Suppressor macrophage treated with lipopolysaccharide for 1 hour (primary cell): ENCODE measurements at regions not wholly inside any gene's neighbourhood (a gene's known extent, or its start where the extent isn't known, plus 50 kb on each side); places are given as distances from the start of the nearest gene placed in this dataset.
"Not testable (repeated sequence)": the region's sequence is repeated elsewhere in the genome, so short reads cannot be mapped to it uniquely, and the experiment has no call there.

Experiments used
- DNase-seq, 3 donors: peaks; one replicate each; pipeline ENCODE4 v3.0.0-alpha.2; 2020 to 2022

DNA sequence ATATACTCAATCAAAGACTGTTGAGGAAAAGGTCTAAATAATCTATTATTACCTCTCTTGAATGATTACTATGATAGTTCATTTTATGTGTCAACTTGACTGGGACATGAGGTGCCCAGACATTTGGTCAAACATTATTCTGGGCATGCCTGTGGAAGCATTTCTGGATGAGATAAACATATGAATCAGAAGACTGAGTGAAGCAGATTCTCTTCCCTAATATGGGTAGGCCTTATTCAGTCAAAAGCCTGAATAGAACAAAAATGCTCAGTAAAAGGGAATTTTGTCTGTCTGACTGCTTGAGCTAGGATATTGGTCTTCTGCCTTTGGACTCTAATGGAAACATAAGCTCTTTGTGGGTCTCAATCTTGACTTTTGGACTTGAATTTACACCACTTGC is 73.3 kb upstream of the SOX13 start:
- DNase-seq: no peak

DNA sequence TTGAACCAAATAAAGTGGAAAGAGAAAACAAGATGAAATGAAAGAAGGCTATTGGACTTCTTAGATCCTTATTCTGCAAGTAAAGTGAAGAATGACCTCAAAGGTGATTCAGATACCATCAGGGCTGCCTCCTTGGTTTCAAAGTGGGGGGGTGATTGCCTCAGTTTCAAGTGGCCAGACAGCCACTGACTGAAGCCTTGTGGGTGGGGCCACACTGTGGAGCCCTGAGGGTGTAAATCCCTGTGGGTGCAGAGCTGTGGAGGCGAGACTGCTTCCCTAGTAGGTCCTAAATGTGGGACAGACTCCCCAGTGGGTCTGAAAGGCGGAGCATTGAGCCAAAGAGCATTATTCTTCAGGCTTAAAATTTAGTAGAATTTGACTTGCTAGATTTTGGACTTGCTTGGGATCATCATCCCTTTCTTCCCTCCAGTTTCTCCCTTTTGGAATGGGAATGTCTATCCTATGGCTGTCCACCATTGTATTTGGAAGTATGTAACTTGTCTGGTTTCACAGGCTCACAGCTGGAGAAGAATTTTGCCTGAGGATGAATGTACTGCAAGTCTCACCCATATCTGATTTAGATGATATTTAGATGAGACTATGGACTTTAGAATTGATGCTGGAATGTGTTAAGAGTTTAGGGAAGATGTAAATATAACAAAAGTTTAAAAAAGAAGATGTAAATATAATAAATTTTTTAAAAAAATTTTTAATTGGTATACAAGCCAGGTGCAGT is 71.6 kb upstream of the SOX13 start:
- DNase-seq: peak; percentile 19 to 41 (median 19)

DNA sequence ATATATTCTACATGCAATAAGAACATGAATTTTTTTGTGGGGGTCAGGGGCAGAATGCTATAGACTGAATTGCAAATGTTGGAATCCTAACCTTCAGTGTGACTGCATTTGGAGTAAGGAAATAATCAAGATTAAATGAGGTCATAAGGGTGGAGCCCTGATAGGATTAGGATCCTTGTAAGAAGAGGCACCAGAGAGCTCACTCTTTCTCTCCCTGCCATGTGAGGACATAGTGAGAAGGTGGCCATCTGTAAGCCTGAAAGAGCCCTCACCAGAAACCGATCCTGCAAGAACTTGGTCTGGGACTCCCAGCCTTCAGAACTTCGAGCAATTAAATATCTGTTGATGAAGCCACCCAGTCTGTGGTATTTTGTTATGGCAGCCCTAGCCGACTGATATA is 70.3 kb upstream of the SOX13 start:
- DNase-seq: no peak

DNA sequence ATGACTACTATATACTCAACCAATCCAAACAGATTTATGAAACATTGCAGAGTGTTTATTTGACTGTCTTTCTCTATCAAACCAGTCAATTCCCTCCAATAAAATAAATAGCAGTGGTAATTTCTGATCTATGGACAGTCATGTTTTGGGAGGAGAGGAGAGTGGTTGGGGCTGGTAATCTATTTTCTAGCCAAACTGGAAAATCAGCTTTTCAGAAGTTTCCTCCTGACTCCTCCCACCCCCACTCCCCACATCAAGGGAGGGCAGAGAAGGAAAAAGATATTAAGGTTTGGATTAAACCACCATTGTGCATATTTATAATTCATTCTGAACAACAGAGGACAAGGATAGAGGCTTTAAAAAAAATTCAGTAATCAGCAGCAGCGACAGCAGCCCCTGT is 69.4 kb upstream of the SOX13 start:
- DNase-seq: no peak

DNA sequence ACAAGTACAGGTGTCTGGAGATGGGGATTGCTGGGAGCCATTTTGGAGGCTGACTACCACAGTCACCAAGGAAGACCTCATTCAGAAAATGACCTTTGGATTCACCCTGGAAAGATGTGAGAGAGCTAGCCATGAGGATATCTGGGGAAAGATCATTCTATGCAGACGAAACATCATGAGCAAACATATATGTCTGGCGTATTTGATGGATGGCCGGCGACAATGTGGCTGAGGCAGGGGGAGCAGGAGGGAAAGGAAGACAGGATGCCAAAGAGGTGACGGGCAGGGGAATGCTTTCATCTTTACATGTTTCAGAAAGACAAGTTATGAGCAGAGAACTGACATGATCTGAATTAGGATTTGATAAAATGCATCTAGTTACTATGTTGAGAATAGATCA is 61.5 kb upstream of the SOX13 start:
- no peak for DNase-seq

DNA sequence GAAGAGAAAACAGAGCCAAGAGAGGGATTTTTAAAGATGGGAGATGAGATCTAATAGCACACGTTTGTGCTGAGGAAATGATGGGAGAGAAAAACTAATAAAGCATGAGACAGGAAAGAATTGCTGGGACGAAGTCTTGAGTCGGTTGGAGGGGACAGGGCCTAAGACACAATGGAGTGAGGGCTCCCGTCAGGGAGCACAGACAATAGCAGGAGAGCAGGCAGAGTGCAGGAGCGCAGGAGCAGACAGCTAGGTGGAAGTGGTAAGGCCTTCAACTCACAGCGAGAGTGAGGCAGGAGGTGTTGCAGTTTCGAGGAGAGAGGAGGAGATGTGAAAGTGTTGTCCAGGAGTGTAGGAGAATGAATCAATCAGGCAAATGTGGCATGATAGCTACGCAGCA is 59.9 kb upstream of the SOX13 start:
- DNase-seq: no peak

DNA sequence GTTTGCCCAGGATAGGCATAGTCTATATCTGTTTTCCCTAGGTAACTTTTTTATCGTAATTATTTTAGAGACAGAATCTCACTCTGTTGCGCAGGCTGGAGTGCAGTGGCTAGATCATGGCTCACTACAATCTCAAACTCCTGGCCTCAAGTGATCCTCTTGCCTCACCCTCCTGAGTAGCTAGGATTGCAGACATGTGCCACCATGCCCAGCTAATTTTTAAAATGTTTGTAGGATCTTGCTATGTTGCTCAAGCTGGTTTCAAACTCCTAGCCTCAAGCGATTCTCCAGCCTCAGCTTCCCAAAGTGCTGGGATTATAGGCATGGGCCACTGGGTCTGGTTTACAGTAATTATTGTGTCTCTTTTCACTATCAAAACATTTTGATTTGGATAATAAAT is 58.6 kb upstream of the SOX13 start:
- DNase-seq: no peak

DNA sequence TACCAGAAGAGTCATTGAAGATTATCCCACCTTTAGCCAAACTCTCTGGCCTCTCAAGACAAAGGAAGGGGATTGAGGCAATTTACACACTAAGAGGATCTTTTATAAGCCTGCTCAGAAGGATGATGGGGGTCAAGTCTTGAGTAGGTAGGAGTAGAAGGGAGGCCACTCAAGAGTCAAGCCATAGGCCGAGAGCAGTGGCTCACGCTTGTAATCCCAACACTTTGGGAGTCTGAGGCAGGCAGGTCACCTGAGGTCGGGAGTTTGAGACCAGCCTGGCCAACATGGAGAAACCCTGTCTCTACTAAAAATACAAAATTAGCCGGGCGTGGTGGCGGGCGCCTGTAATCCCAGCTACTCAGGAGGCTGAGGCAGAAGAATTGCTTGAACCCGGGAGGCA is 58.0 kb upstream of the SOX13 start:
- not testable (repeated sequence) for DNase-seq

DNA sequence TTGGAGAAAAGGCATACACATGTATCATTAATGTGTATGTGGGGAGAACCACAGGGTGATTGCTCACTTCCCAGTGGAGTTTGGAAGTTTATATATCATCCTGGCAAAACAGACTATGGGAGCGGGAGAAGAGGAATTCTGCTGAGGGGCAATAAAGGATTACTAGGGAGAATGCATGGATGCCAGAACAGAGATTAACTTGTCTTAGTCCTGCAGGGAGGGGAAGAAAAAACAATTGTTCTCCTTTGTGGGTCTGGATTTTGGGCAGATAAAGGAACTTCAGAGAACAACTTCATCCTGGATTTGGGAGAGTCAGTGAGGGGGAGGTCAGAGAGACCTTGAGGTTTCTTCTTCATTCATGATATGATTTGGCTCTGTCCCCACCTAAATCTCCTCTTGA is 55.9 kb upstream of the SOX13 start:
- no peak for DNase-seq

DNA sequence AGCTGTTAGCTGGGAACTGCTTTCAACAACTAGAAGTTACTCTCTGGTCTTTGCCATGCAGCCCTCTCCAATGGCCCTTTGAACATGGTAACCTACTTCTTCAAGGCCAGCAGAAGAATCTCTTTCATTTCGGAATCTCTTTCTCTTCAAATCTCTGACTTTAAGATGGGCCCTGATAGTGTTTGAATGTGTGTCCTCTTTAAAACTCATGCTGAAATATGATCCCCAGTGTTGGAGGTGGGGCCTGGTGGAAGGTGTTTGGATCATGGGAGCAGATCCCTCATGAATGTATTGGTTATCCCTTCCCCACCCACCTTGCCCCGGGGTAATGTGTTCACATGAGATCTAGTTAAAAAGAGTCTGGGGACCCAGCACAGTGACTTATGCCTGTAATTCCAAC is 54.5 kb upstream of the SOX13 start:
- no peak for DNase-seq
